ENCODE measurements at regions not wholly inside any gene's neighbourhood (a gene's known extent, or its start where the extent isn't known, plus 50 kb on each side); places are given as distances from the start of the nearest gene placed in this dataset.

- Mint-ChIP-seq H3K27me3 (ENCODE audit: low read depth in 3 of 3) (peaks cover 0 to 2% (median 0%) of the 10 kb centered on the region in 3 donors), H3K4me1 (no peaks in the 10 kb centered on the region), H3K9me3 (peaks cover 0 to 23% (median 12%) of the 10 kb centered on the region in 6 donors), H3K4me3 (no peak overlapping the region), H3K27ac (no peak overlapping the region), H3K36me3 (no peaks in the 10 kb centered on the region)
- DNase-seq: no peak
These were observed 774.8 kb upstream of the TENM3 start for GRCh38 chr4:181468451-181468850.

- no peaks in the 10 kb centered on the region for H3K4me1 Mint-ChIP-seq
- no peaks in the 10 kb centered on the region for H3K36me3 Mint-ChIP-seq
- no peak overlapping the region for H3K27ac Mint-ChIP-seq
- H3K9me3 Mint-ChIP-seq: peaks cover 0 to 27% (median 14%) of the 10 kb centered on the region in 6 donors
- H3K27me3 Mint-ChIP-seq (ENCODE audit: low read depth in 3 of 3): peaks cover 0 to 2% (median 0%) of the 10 kb centered on the region in 3 donors
- DNase-seq: no peak
- H3K4me3 Mint-ChIP-seq: no peak overlapping the region
These were observed 772.9 kb upstream of the TENM3 start for GRCh38 chr4:181470306-181470705.

GRCh38 chr4:181475359-181475758 is 767.8 kb upstream of the TENM3 start:
- H3K4me3 Mint-ChIP-seq: no peak overlapping the region
- H3K27me3 Mint-ChIP-seq (ENCODE audit: low read depth in 3 of 3): peaks cover 0 to 2% (median 0%) of the 10 kb centered on the region in 3 donors

GRCh38 chr4:181475781-181476507 is 767.3 kb upstream of the TENM3 start:
- Mint-ChIP-seq H3K27me3 (ENCODE audit: low read depth in 3 of 3) (peaks cover 0 to 2% (median 0%) of the 10 kb centered on the region in 3 donors), H3K36me3 (no peaks in the 10 kb centered on the region), H3K4me3 (no peak overlapping the region), H3K9me3 (peaks cover 0 to 18% (median 1%) of the 10 kb centered on the region in 6 donors), H3K4me1 (no peaks in the 10 kb centered on the region), H3K27ac (no peak overlapping the region)
- no peak for DNase-seq

More at GRCh38 chr4:181475359-181475758, 767.8 kb upstream of the TENM3 start:
- H3K9me3 Mint-ChIP-seq: peaks cover 0 to 18% (median 5%) of the 10 kb centered on the region in 6 donors
- no peaks in the 10 kb centered on the region for H3K4me1 Mint-ChIP-seq
- no peaks in the 10 kb centered on the region for H3K36me3 Mint-ChIP-seq
- no peak overlapping the region for H3K27ac Mint-ChIP-seq
- DNase-seq: no peak

- Mint-ChIP-seq H3K4me1 (no peaks in the 10 kb centered on the region), H3K27ac (no peak overlapping the region), H3K36me3 (no peaks in the 10 kb centered on the region), H3K4me3 (no peak overlapping the region), H3K9me3 (peaks cover 0 to 18% (median 3%) of the 10 kb centered on the region in 6 donors), H3K27me3 (ENCODE audit: low read depth in 3 of 3) (peaks cover 0 to 2% (median 0%) of the 10 kb centered on the region in 3 donors)
- no peak for DNase-seq
These were observed 766.7 kb upstream of the TENM3 start for GRCh38 chr4:181476508-181476890.

- no peaks in the 10 kb centered on the region for H3K36me3 Mint-ChIP-seq
- H3K9me3 Mint-ChIP-seq: peaks cover 0 to 9% (median 3%) of the 10 kb centered on the region in 6 donors
- no peak overlapping the region for H3K4me3 Mint-ChIP-seq
- no peaks in the 10 kb centered on the region for H3K4me1 Mint-ChIP-seq
- no peak overlapping the region for H3K27ac Mint-ChIP-seq
- no peaks in the 10 kb centered on the region for H3K27me3 Mint-ChIP-seq (ENCODE audit: low read depth in 3 of 3)
- no peak for DNase-seq
These were observed 765.6 kb upstream of the TENM3 start for GRCh38 chr4:181477591-181477990.

GRCh38 chr4:181478656-181479055 is 764.5 kb upstream of the TENM3 start:
- peaks cover 0 to 9% (median 3%) of the 10 kb centered on the region in 6 donors for H3K9me3 Mint-ChIP-seq
- H3K4me1 Mint-ChIP-seq: no peaks in the 10 kb centered on the region
- H3K27me3 Mint-ChIP-seq (ENCODE audit: low read depth in 3 of 3): no peaks in the 10 kb centered on the region
- no peaks in the 10 kb centered on the region for H3K36me3 Mint-ChIP-seq
- no peak overlapping the region for H3K4me3 Mint-ChIP-seq
- H3K27ac Mint-ChIP-seq: no peak overlapping the region
- no peak for DNase-seq

- Mint-ChIP-seq H3K36me3 (no peaks in the 10 kb centered on the region), H3K4me1 (no peaks in the 10 kb centered on the region), H3K27me3 (ENCODE audit: low read depth in 3 of 3) (no peaks in the 10 kb centered on the region), H3K4me3 (no peak overlapping the region), H3K9me3 (peaks cover 0 to 9% (median 3%) of the 10 kb centered on the region in 6 donors), H3K27ac (no peak overlapping the region)
- DNase-seq: no peak
These were observed 764.1 kb upstream of the TENM3 start for GRCh38 chr4:181479141-181479540.

- no peak overlapping the region for H3K27ac Mint-ChIP-seq
- no peak overlapping the region for H3K4me3 Mint-ChIP-seq
- no peaks in the 10 kb centered on the region for H3K4me1 Mint-ChIP-seq
- peaks cover 0 to 7% (median under 1%) of the 10 kb centered on the region in 6 donors for H3K9me3 Mint-ChIP-seq
- no peaks in the 10 kb centered on the region for H3K27me3 Mint-ChIP-seq (ENCODE audit: low read depth in 3 of 3)
- H3K36me3 Mint-ChIP-seq: no peaks in the 10 kb centered on the region
- DNase-seq: no peak
These were observed 758.8 kb upstream of the TENM3 start for GRCh38 chr4:181484396-181484795.

- Mint-ChIP-seq H3K27me3 (ENCODE audit: low read depth in 3 of 3) (no peaks in the 10 kb centered on the region), H3K4me3 (no peak overlapping the region), H3K27ac (no peak overlapping the region), H3K4me1 (no peaks in the 10 kb centered on the region), H3K36me3 (no peaks in the 10 kb centered on the region), H3K9me3 (peaks cover 0 to 3% (median under 1%) of the 10 kb centered on the region in 6 donors)
- no peak for DNase-seq
These were observed 754.3 kb upstream of the TENM3 start for GRCh38 chr4:181488926-181489325.

- no peak for DNase-seq
- H3K4me1 Mint-ChIP-seq: no peaks in the 10 kb centered on the region
- peaks cover 0 to 3% (median 0%) of the 10 kb centered on the region in 3 donors for H3K36me3 Mint-ChIP-seq
- no peak overlapping the region for H3K4me3 Mint-ChIP-seq
- H3K27me3 Mint-ChIP-seq (ENCODE audit: low read depth in 3 of 3): peaks cover 0 to 3% (median 0%) of the 10 kb centered on the region in 3 donors
- peaks cover 0 to 34% (median 10%) of the 10 kb centered on the region in 6 donors for H3K9me3 Mint-ChIP-seq
- no peak overlapping the region for H3K27ac Mint-ChIP-seq
These were observed 745.1 kb upstream of the TENM3 start for GRCh38 chr4:181498148-181498547.

- Mint-ChIP-seq H3K9me3 (peaks cover 0 to 27% (median 7%) of the 10 kb centered on the region in 6 donors), H3K4me3 (no peak overlapping the region), H3K27ac (no peak overlapping the region), H3K36me3 (no peaks in the 10 kb centered on the region), H3K27me3 (ENCODE audit: low read depth in 3 of 3) (peaks cover 0 to 3% (median 0%) of the 10 kb centered on the region in 3 donors), H3K4me1 (no peaks in the 10 kb centered on the region)
- DNase-seq: no peak
These were observed 740.6 kb upstream of the TENM3 start for GRCh38 chr4:181502611-181503010.

- no peak overlapping the region for H3K4me3 Mint-ChIP-seq
- DNase-seq: no peak
- H3K36me3 Mint-ChIP-seq: no peaks in the 10 kb centered on the region
- peaks cover 0 to 25% (median 8%) of the 10 kb centered on the region in 6 donors for H3K9me3 Mint-ChIP-seq
- no peak overlapping the region for H3K27ac Mint-ChIP-seq
- peaks cover 0 to 3% (median 0%) of the 10 kb centered on the region in 3 donors for H3K27me3 Mint-ChIP-seq (ENCODE audit: low read depth in 3 of 3)
- no peaks in the 10 kb centered on the region for H3K4me1 Mint-ChIP-seq
These were observed 739.4 kb upstream of the TENM3 start for GRCh38 chr4:181503687-181504390.

- Mint-ChIP-seq H3K36me3 (no peaks in the 10 kb centered on the region), H3K4me1 (no peaks in the 10 kb centered on the region), H3K27ac (no peak overlapping the region), H3K4me3 (no peak overlapping the region), H3K27me3 (ENCODE audit: low read depth in 3 of 3) (peaks cover 0 to 5% (median 0%) of the 10 kb centered on the region in 3 donors), H3K9me3 (peaks cover 0 to 26% (median 12%) of the 10 kb centered on the region in 6 donors)
- no peak for DNase-seq
These were observed 738.3 kb upstream of the TENM3 start for GRCh38 chr4:181504924-181505323.

Measured in immature natural killer cell (primary cell).